ENCODE measurements at regions not wholly inside any gene's neighbourhood (a gene's known extent, or its start where the extent isn't known, plus 50 kb on each side); places are given as distances from the start of the nearest gene placed in this dataset.

DNA sequence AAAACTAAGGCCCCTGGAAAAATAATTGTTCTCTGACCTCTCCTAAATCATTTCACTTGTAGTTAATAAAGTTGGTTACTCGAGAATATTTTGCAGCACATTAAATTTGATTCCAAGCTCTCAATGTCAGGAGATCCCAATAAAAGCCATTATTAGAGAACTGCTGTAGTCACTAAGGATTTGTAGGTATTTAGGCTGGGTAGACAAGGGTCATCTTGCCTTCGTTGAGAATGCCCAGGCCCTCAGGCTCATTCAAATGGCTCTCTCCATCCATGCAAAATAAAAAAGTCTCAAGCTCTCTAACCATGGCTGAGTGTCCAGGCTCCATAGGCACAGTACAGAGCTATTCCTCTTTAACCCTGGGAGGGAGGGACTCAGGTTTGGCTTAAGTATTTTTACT lies 117.0 kb upstream of the HMGCLL1 start:
- Histone ChIP-seq H3K9ac (ENCODE audit: low read length) (no peak overlapping the region), H3K4me1 (ENCODE audit: control insufficient read depth in 1 of 2, insufficient read depth in 2 of 2, low read length in 2 of 2) (peaks cover 0 to 3% of the 10 kb centered on the region in 2 experiments; a peak in 1 of 4 replicates), H3K79me2 (ENCODE audit: insufficient read depth, low read length) (no peaks in the 10 kb centered on the region), H4K20me1 (ENCODE audit: insufficient read depth) (no peaks in the 10 kb centered on the region), H3K4me2 (ENCODE audit: low read length) (no peak overlapping the region), H3K9me3 (ENCODE audit: control insufficient read depth in 1 of 2, insufficient read depth in 1 of 2, low read depth in 1 of 2, low read length in 2 of 2) (no peaks in the 10 kb centered on the region), H3K4me3 (replicated peaks in 1 of 2; ENCODE audit: low read depth in 1 of 2, low read length in 2 of 2) (no peak overlapping the region), H3K27ac (ENCODE audit: low read depth, low read length) (no peak overlapping the region), H3K36me3 (ENCODE audit: control insufficient read depth in 1 of 2, insufficient read depth in 2 of 2, low read length in 2 of 2) (no peaks in the 10 kb centered on the region), H3K27me3 (ENCODE audit: insufficient read depth, low read length) (no peaks in the 10 kb centered on the region), H3K9me2 (ENCODE audit: insufficient read depth) (no peaks in the 10 kb centered on the region), H2AFZ (ENCODE audit: low read depth, low read length, poor library complexity, severe bottlenecking) (no peak overlapping the region)
- ATAC-seq, result no peak
- BruUV-seq (replicated peaks), result no TSS peak
- ChIA-PET CTCF (no interaction called here), RAD21 (ENCODE audit: low non-redundant PET in 1 of 2, low total read pairs in 2 of 2, uncharacterized antibody in 2 of 2, unreplicated experiment in 2 of 2) (no interaction called here), POLR2A (no interaction called here)
- DNase-seq (ENCODE audit: low read depth, low spot score), result no peak
- TF ChIP-seq POLR2AphosphoS5 (IDR thresholded peaks at IDR 0.05; ENCODE audit: low read depth, low read length) (no peak), FOSL1 (IDR thresholded peaks at IDR 0.05; ENCODE audit: low read depth) (no peak), ELF1 (IDR thresholded peaks at IDR 0.05; ENCODE audit: borderline replicate concordance, low read depth) (no peak), ZFX (IDR thresholded peaks at IDR 0.05) (no peak), SRF (IDR thresholded peaks at IDR 0.05; ENCODE audit: low read depth) (no peak), RAD21 (IDR thresholded peaks at IDR 0.05; ENCODE audit: low read depth) (no peak), SP1 (IDR thresholded peaks at IDR 0.05; ENCODE audit: low read depth) (no peak), EZH2phosphoT487 (IDR thresholded peaks at IDR 0.05; ENCODE audit: borderline replicate concordance) (no peak), EZH2 (IDR thresholded peaks at IDR 0.05) (no peak), JUND (IDR thresholded peaks at IDR 0.05) (no peak)
- TF ChIP-seq, protein P1, sequence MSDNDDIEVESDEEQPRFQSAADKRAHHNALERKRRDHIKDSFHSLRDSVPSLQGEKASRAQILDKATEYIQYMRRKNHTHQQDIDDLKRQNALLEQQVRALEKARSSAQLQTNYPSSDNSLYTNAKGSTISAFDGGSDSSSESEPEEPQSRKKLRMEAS (IDR thresholded peaks at IDR 0.05), result no peak
- TF ChIP-seq, protein P2, sequence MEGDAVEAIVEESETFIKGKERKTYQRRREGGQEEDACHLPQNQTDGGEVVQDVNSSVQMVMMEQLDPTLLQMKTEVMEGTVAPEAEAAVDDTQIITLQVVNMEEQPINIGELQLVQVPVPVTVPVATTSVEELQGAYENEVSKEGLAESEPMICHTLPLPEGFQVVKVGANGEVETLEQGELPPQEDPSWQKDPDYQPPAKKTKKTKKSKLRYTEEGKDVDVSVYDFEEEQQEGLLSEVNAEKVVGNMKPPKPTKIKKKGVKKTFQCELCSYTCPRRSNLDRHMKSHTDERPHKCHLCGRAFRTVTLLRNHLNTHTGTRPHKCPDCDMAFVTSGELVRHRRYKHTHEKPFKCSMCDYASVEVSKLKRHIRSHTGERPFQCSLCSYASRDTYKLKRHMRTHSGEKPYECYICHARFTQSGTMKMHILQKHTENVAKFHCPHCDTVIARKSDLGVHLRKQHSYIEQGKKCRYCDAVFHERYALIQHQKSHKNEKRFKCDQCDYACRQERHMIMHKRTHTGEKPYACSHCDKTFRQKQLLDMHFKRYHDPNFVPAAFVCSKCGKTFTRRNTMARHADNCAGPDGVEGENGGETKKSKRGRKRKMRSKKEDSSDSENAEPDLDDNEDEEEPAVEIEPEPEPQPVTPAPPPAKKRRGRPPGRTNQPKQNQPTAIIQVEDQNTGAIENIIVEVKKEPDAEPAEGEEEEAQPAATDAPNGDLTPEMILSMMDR (IDR thresholded peaks at IDR 0.05 in 2 of 3, conservative IDR thresholded peaks at IDR 0.05 in 1 of 3; ENCODE audit: borderline replicate concordance in 1 of 3, insufficient read depth in 1 of 3, low read depth in 2 of 3, low read length in 2 of 3), result no peak
- TF ChIP-seq, protein P3, sequence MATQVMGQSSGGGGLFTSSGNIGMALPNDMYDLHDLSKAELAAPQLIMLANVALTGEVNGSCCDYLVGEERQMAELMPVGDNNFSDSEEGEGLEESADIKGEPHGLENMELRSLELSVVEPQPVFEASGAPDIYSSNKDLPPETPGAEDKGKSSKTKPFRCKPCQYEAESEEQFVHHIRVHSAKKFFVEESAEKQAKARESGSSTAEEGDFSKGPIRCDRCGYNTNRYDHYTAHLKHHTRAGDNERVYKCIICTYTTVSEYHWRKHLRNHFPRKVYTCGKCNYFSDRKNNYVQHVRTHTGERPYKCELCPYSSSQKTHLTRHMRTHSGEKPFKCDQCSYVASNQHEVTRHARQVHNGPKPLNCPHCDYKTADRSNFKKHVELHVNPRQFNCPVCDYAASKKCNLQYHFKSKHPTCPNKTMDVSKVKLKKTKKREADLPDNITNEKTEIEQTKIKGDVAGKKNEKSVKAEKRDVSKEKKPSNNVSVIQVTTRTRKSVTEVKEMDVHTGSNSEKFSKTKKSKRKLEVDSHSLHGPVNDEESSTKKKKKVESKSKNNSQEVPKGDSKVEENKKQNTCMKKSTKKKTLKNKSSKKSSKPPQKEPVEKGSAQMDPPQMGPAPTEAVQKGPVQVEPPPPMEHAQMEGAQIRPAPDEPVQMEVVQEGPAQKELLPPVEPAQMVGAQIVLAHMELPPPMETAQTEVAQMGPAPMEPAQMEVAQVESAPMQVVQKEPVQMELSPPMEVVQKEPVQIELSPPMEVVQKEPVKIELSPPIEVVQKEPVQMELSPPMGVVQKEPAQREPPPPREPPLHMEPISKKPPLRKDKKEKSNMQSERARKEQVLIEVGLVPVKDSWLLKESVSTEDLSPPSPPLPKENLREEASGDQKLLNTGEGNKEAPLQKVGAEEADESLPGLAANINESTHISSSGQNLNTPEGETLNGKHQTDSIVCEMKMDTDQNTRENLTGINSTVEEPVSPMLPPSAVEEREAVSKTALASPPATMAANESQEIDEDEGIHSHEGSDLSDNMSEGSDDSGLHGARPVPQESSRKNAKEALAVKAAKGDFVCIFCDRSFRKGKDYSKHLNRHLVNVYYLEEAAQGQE (IDR thresholded peaks at IDR 0.05; ENCODE audit: low read depth), result no peak
- intact Hi-C loops (cut with micrococcal nuclease), result no loop called here
